HEK293 (cell line): ENCODE measurements at regions not wholly inside any gene's neighbourhood (a gene's known extent, or its start where the extent isn't known, plus 50 kb on each side); places are given as distances from the start of the nearest gene placed in this dataset.

ENCODE experiments used
- CTCF ChIA-PET: fragments of 350-600 bp; formaldehyde crosslinking; extraction: SDS; loops from one replicate; lab custom pipeline; 2021; ENCODE audit warnings: antibody characterized with exemption; lab: Yijun Ruan, JAX
- POLR2A ChIA-PET: fragments of 300-600 bp; formaldehyde crosslinking; extraction: SDS; loops from one replicate; lab custom pipeline; 2020; ENCODE audit warnings: antibody characterized with exemption, inconsistent platforms; lab: Yijun Ruan, JAX
- H3K27ac ChIP-seq: fragments of 200-500 bp; sonication (Bioruptor generic); 2 replicates; pipeline ENCODE4 v1.5.1; 2014; ENCODE audit warnings: low read depth, low read length, control low read depth, inconsistent platforms; ENCODE audit errors: extremely low read depth
- H3K36me3 ChIP-seq, 2 experiments: fragments of 200-500 bp in 1 of 2; sonication (Bioruptor generic) in 1 of 2; 1 replicate in 1 of 2; 2 replicates in 1 of 2; pipeline ENCODE4 v1.5.1; 2014 to 2017; ENCODE audit warnings: inconsistent platforms in 2 of 2, low read length in 2 of 2; ENCODE audit not compliant: control insufficient read depth in 2 of 2, insufficient read depth in 1 of 2
- H3K4me1 ChIP-seq: fragments of 200-500 bp; sonication (Bioruptor generic); 2 replicates; pipeline ENCODE4 v1.5.1; 2014; ENCODE audit warnings: mild to moderate bottlenecking, low read length, inconsistent platforms; ENCODE audit not compliant: control insufficient read depth, insufficient read depth
- H3K4me3 ChIP-seq: 2 replicates; pipeline ENCODE4 v1.5.1; 2011; ENCODE audit warnings: low read depth, mild to moderate bottlenecking, control low read depth, low read length, moderate library complexity
- H3K9me3 ChIP-seq: fragments of 200-500 bp; sonication (Bioruptor generic); 2 replicates; pipeline ENCODE4 v1.5.1; 2014; ENCODE audit warnings: low read depth, low read length, inconsistent platforms; ENCODE audit not compliant: control insufficient read depth, insufficient read depth
- IKZF3 ChIP-seq: fragments of 450-650 bp; IDR thresholded peaks from 2 replicates; pipeline ENCODE4 v1.5.0; 2018; ENCODE audit warnings: missing biosample characterization, mild to moderate bottlenecking, missing genetic modification characterization, moderate library complexity
- PRDM2 ChIP-seq: fragments of 450-650 bp; formaldehyde crosslinking; IDR thresholded peaks from 2 replicates; pipeline ENCODE4 v1.5.1; 2016; ENCODE audit warnings: missing biosample characterization, missing genetic modification characterization, borderline replicate concordance
- TCF7L2 ChIP-seq: IDR thresholded peaks from 2 replicates; pipeline ENCODE4 v1.6.1; 2011; ENCODE audit warnings: low read depth, mild to moderate bottlenecking, inconsistent platforms, low read length, moderate library complexity, borderline replicate concordance
- YY2 ChIP-seq: fragments of 450-650 bp; formaldehyde crosslinking; IDR thresholded peaks from 2 replicates; pipeline ENCODE4 v1.5.1; 2016; ENCODE audit warnings: missing biosample characterization, missing genetic modification characterization
- ZBTB20 ChIP-seq: fragments of 450-650 bp; formaldehyde crosslinking; IDR thresholded peaks from 2 replicates; pipeline ENCODE4 v1.5.1; 2016; ENCODE audit warnings: missing biosample characterization, missing genetic modification characterization
- ZBTB26 ChIP-seq: fragments of 450-650 bp; formaldehyde crosslinking; optimal IDR thresholded peaks from 2 replicates; pipeline ENCODE3; 2016; ENCODE audit warnings: missing biosample characterization, mild to moderate bottlenecking, missing genetic modification characterization
- ZBTB48 ChIP-seq: fragments of 450-650 bp; formaldehyde crosslinking; IDR thresholded peaks from 2 replicates; pipeline ENCODE4 v1.5.1; 2016; ENCODE audit warnings: missing biosample characterization, missing genetic modification characterization
- ZBTB8A ChIP-seq: fragments of 450-650 bp; formaldehyde crosslinking; IDR thresholded peaks from 2 replicates; pipeline ENCODE4 v1.5.1; 2016; ENCODE audit warnings: missing biosample characterization, missing genetic modification characterization
- ZEB2 ChIP-seq: fragments of 450-650 bp; formaldehyde crosslinking; IDR thresholded peaks from 2 replicates; pipeline ENCODE4 v1.5.1; 2016; ENCODE audit warnings: missing biosample characterization, missing genetic modification characterization
- ZNF138 ChIP-seq: fragments of 450-650 bp; formaldehyde crosslinking; IDR thresholded peaks from 2 replicates; pipeline ENCODE4 v1.5.1; 2016; ENCODE audit warnings: missing biosample characterization, missing genetic modification characterization, borderline replicate concordance
- ZNF174 ChIP-seq: fragments of 450-650 bp; formaldehyde crosslinking; IDR thresholded peaks from 2 replicates; pipeline ENCODE4 v1.5.0; 2017; ENCODE audit warnings: missing biosample characterization, mild to moderate bottlenecking, missing genetic modification characterization
- ZNF202 ChIP-seq: fragments of 450-650 bp; formaldehyde crosslinking; IDR thresholded peaks from 2 replicates; pipeline ENCODE4 v1.5.1; 2016; ENCODE audit warnings: missing biosample characterization, missing genetic modification characterization, borderline replicate concordance
- ZNF266 ChIP-seq: fragments of 450-650 bp; formaldehyde crosslinking; IDR thresholded peaks from 2 replicates; pipeline ENCODE4 v1.5.1; 2016; ENCODE audit warnings: missing biosample characterization, missing genetic modification characterization, low read depth
- ZNF274 ChIP-seq, 2 experiments: fragments of 200-500 bp in 1 of 2; fragments of 450-650 bp in 1 of 2; sonication (Bioruptor generic) in 1 of 2; formaldehyde crosslinking in 1 of 2; IDR thresholded peaks; 2 replicates each; pipeline versions ENCODE4 v1.5.1 to v1.6.1; 2014 to 2016; ENCODE audit warnings: borderline replicate concordance in 1 of 2, inconsistent platforms in 1 of 2, low read length in 1 of 2, missing biosample characterization in 1 of 2, missing genetic modification characterization in 1 of 2
- ZNF302 ChIP-seq: fragments of 450-650 bp; formaldehyde crosslinking; IDR thresholded peaks from 2 replicates; pipeline ENCODE4 v1.5.1; 2016; ENCODE audit warnings: missing biosample characterization, missing genetic modification characterization, low read depth
- ZNF391 ChIP-seq: fragments of 450-650 bp; formaldehyde crosslinking; IDR thresholded peaks from 2 replicates; pipeline ENCODE4 v1.5.1; 2016; ENCODE audit warnings: low read depth, missing biosample characterization, missing genetic modification characterization, borderline replicate concordance
- ZNF423 ChIP-seq: fragments of 450-650 bp; formaldehyde crosslinking; IDR thresholded peaks from 2 replicates; pipeline ENCODE4 v1.5.1; 2016; ENCODE audit warnings: missing biosample characterization, missing genetic modification characterization
- ZNF433 ChIP-seq: fragments of 450-650 bp; formaldehyde crosslinking; IDR thresholded peaks from 2 replicates; pipeline ENCODE4 v1.5.1; 2016; ENCODE audit warnings: missing biosample characterization, missing genetic modification characterization, low read depth
- ZNF623 ChIP-seq: fragments of 450-650 bp; formaldehyde crosslinking; IDR thresholded peaks from 2 replicates; pipeline ENCODE4 v1.5.1; 2016; ENCODE audit warnings: missing biosample characterization, missing genetic modification characterization
- ZNF626 ChIP-seq: fragments of 450-650 bp; sonication (Bioruptor Pico); formaldehyde crosslinking; IDR thresholded peaks from 2 replicates; pipeline ENCODE4 v1.5.1; 2018; ENCODE audit warnings: missing biosample characterization, missing genetic modification characterization, inconsistent platforms
- ZNF645 ChIP-seq: fragments of 450-650 bp; formaldehyde crosslinking; IDR thresholded peaks from 2 replicates; pipeline ENCODE4; 2016; ENCODE audit warnings: missing biosample characterization, missing genetic modification characterization
- ZNF701 ChIP-seq: fragments of 450-650 bp; formaldehyde crosslinking; IDR thresholded peaks from 2 replicates; pipeline ENCODE4 v1.5.1; 2016; ENCODE audit warnings: missing biosample characterization, missing genetic modification characterization
- ZSCAN30 ChIP-seq: fragments of 450-650 bp; IDR thresholded peaks from 2 replicates; pipeline ENCODE4 v1.5.1; 2018; ENCODE audit warnings: missing biosample characterization, mild to moderate bottlenecking, missing genetic modification characterization, moderate library complexity
- TF ChIP-seq, protein P1 (sequence below): fragments of 450-650 bp; formaldehyde crosslinking; IDR thresholded peaks from 2 replicates; pipeline ENCODE4 v1.5.1; 2017; ENCODE audit warnings: missing biosample characterization, missing genetic modification characterization
- TF ChIP-seq, protein P2 (sequence below): fragments of 450-650 bp; formaldehyde crosslinking; IDR thresholded peaks from 2 replicates; pipeline ENCODE4 v1.5.1; 2017; ENCODE audit warnings: missing biosample characterization, mild to moderate bottlenecking, missing genetic modification characterization, moderate library complexity

DNA sequence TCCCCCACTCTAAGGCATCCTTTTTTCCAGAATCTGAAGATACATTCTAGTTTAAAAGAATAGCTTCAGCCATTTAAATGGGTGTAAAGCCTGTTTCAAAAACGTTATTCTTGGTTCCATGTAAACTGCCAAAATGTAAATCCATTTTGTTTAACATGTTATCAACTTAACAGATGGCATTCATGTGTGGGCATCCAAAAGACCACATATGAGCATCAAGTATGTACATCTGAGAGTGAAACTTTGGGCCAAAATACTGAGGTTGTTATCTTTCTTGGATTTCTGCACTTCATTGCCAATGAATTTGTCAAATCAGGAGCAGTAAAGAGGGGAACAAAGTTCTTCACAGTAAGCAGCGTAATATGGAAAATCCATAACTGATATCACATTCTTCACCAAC, 395.4 kb downstream of the ZNF804A start:
- Histone ChIP-seq H3K4me1 (no peaks in the 10 kb centered on the region), H3K36me3 (no peaks in the 10 kb centered on the region), H3K27ac (no peak overlapping the region), H3K9me3 (no peaks in the 10 kb centered on the region), H3K4me3 (no peak overlapping the region)
- CTCF ChIA-PET = no interaction called here
- no peak for TF ChIP-seq ZNF138 (tag by site-specific recombination)
- no peak for TF ChIP-seq ZBTB20
- TF ChIP-seq ZNF391 (tag by site-specific recombination) = no peak
- TF ChIP-seq ZNF433 = no peak
- TF ChIP-seq, protein P1, sequence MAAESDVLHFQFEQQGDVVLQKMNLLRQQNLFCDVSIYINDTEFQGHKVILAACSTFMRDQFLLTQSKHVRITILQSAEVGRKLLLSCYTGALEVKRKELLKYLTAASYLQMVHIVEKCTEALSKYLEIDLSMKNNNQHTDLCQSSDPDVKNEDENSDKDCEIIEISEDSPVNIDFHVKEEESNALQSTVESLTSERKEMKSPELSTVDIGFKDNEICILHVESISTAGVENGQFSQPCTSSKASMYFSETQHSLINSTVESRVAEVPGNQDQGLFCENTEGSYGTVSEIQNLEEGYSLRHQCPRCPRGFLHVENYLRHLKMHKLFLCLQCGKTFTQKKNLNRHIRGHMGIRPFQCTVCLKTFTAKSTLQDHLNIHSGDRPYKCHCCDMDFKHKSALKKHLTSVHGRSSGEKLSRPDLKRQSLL = no peak
- TF ChIP-seq ZNF701 (tag by site-specific recombination) = no peak
- no peak for TF ChIP-seq ZEB2 (tag by site-specific recombination)
- TF ChIP-seq PRDM2 = no peak
- no peak for TF ChIP-seq YY2 (tag by site-specific recombination)
- no peak for TF ChIP-seq ZBTB48 (tag by site-specific recombination)
- no peak for TF ChIP-seq ZNF423 (tag by site-specific recombination)
- no peak for TF ChIP-seq ZNF274 (IDR thresholded peaks at IDR 0.05; ENCODE audit: low read length)
- no peak for TF ChIP-seq ZNF274 (tag by site-specific recombination; IDR thresholded peaks at IDR 0.05; ENCODE audit: borderline replicate concordance)
- TF ChIP-seq ZNF645 (tag by site-specific recombination) = no peak
- no peak for TF ChIP-seq ZBTB8A (tag by site-specific recombination)
- POLR2A ChIA-PET = no interaction called here

- Histone ChIP-seq H3K4me1 (no peaks in the 10 kb centered on the region), H3K36me3 (no peaks in the 10 kb centered on the region), H3K4me3 (no peak overlapping the region), H3K27ac (no peak overlapping the region), H3K9me3 (no peaks in the 10 kb centered on the region)
- POLR2A ChIA-PET = no interaction called here
- CTCF ChIA-PET = no interaction called here
- no peak for TF ChIP-seq ZNF623
- no peak for TF ChIP-seq ZBTB20
- no peak for TF ChIP-seq ZNF202
- TF ChIP-seq, protein P2, sequence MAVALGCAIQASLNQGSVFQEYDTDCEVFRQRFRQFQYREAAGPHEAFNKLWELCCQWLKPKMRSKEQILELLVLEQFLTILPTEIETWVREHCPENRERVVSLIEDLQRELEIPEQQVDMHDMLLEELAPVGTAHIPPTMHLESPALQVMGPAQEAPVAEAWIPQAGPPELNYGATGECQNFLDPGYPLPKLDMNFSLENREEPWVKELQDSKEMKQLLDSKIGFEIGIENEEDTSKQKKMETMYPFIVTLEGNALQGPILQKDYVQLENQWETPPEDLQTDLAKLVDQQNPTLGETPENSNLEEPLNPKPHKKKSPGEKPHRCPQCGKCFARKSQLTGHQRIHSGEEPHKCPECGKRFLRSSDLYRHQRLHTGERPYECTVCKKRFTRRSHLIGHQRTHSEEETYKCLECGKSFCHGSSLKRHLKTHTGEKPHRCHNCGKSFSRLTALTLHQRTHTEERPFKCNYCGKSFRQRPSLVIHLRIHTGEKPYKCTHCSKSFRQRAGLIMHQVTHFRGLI (tag by site-specific recombination) = no peak
- TF ChIP-seq ZNF266 = no peak
- no peak for TF ChIP-seq TCF7L2
- no peak for TF ChIP-seq ZNF626 (tag by site-specific recombination)
- TF ChIP-seq ZBTB26 (tag by site-specific recombination) = no peak
- no peak for TF ChIP-seq ZSCAN30 (tag by site-specific recombination)
- no peak for TF ChIP-seq ZNF302 (tag by site-specific recombination)
- no peak for TF ChIP-seq IKZF3 (tag by site-specific recombination)
- no peak for TF ChIP-seq ZNF174
- no peak for TF ChIP-seq YY2 (tag by site-specific recombination)
These were observed 408.2 kb downstream of the ZNF804A start for GRCh38 chr2:185006481-185006880.
